A549 (cell line): ENCODE measurements at regions not wholly inside any gene's neighbourhood (a gene's known extent, or its start where the extent isn't known, plus 50 kb on each side); places are given as distances from the start of the nearest gene placed in this dataset.

ENCODE experiments used
- EP300 ChIP-seq, 2 experiments: fragments of >200 bp; sonication (Bioruptor Twin); formaldehyde crosslinking; IDR thresholded peaks; 2 replicates in 1 of 2; 3 replicates in 1 of 2; pipeline ENCODE4 v1.6.1; 2016 to 2017
- POLR2A ChIP-seq: IDR thresholded peaks from 2 replicates; pipeline ENCODE4 v1.6.1; 2012; ENCODE audit warnings: mild to moderate bottlenecking, low read length

DNA sequence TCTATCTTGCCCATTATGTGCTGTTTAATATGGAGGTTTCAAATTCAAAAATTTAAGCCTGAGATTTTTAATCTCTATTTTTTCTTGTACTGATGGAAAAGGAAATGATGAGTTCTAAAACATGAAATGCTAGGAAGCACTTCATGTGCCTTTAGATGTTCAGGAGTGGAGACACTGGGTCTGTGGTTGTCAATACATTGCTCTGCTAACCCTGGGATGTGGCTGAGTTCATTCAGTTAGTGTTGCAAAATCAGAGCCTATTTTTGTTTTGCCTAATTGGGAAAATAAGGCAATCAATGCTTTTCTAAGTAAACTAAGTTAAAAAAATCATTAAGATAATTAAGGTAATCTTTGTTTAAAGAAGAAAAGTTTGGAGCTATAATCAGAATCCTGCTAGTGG is 83.1 kb downstream of the DIPK2A start:
- TF ChIP-seq POLR2A (no peak), EP300 (IDR thresholded peaks at IDR 0.05) (no peak)
